Liver (tissue), 3 donors: ENCODE measurements at regions not wholly inside any gene's neighbourhood (a gene's known extent, or its start where the extent isn't known, plus 50 kb on each side); places are given as distances from the start of the nearest gene placed in this dataset.

ENCODE experiments used
- CTCF ChIP-seq: fragments of 150-350 bp; IDR thresholded peaks from 2 replicates; pipeline ENCODE4 v1.5.1; 2017; ENCODE audit warnings: improper control_type of control experiment, low read depth, low read length; ENCODE audit not compliant: missing input control
- TAF1 ChIP-seq: conservative IDR thresholded peaks from 2 replicates; pipeline ENCODE4 v1.6.1; 2016; ENCODE audit warnings: antibody characterized with exemption, mild to moderate bottlenecking
- TF ChIP-seq, protein P1 (sequence below): IDR thresholded peaks from 2 replicates; pipeline ENCODE4 v1.6.1; 2016; ENCODE audit warnings: antibody characterized with exemption
- TF ChIP-seq, protein P2 (sequence below): IDR thresholded peaks from 2 replicates; pipeline ENCODE4 v1.6.1; 2016; ENCODE audit warnings: antibody characterized with exemption, mild to moderate bottlenecking
- donor health status: healthy.
- donor health status: healthy.

- TF ChIP-seq, protein P1, sequence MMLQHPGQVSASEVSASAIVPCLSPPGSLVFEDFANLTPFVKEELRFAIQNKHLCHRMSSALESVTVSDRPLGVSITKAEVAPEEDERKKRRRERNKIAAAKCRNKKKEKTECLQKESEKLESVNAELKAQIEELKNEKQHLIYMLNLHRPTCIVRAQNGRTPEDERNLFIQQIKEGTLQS = no peak
- TF ChIP-seq, protein P2, sequence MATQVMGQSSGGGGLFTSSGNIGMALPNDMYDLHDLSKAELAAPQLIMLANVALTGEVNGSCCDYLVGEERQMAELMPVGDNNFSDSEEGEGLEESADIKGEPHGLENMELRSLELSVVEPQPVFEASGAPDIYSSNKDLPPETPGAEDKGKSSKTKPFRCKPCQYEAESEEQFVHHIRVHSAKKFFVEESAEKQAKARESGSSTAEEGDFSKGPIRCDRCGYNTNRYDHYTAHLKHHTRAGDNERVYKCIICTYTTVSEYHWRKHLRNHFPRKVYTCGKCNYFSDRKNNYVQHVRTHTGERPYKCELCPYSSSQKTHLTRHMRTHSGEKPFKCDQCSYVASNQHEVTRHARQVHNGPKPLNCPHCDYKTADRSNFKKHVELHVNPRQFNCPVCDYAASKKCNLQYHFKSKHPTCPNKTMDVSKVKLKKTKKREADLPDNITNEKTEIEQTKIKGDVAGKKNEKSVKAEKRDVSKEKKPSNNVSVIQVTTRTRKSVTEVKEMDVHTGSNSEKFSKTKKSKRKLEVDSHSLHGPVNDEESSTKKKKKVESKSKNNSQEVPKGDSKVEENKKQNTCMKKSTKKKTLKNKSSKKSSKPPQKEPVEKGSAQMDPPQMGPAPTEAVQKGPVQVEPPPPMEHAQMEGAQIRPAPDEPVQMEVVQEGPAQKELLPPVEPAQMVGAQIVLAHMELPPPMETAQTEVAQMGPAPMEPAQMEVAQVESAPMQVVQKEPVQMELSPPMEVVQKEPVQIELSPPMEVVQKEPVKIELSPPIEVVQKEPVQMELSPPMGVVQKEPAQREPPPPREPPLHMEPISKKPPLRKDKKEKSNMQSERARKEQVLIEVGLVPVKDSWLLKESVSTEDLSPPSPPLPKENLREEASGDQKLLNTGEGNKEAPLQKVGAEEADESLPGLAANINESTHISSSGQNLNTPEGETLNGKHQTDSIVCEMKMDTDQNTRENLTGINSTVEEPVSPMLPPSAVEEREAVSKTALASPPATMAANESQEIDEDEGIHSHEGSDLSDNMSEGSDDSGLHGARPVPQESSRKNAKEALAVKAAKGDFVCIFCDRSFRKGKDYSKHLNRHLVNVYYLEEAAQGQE = no peak
- TF ChIP-seq CTCF (no peak), TAF1 (no peak)
These were observed 59.1 kb upstream of the IRX6 start for GRCh38 chr16:55264949-55265348.
